GM04503 (cell line): ENCODE measurements at regions not wholly inside any gene's neighbourhood (a gene's known extent, or its start where the extent isn't known, plus 50 kb on each side); places are given as distances from the start of the nearest gene placed in this dataset.
"Not testable (repeated sequence)": the region's sequence is repeated elsewhere in the genome, so short reads cannot be mapped to it uniquely, and the experiment has no call there.

Source experiments
- DNase-seq: peaks from one replicate; pipeline ENCODE4 v3.0.0-alpha.2; 2012; ENCODE audit warnings: low read depth

DNA sequence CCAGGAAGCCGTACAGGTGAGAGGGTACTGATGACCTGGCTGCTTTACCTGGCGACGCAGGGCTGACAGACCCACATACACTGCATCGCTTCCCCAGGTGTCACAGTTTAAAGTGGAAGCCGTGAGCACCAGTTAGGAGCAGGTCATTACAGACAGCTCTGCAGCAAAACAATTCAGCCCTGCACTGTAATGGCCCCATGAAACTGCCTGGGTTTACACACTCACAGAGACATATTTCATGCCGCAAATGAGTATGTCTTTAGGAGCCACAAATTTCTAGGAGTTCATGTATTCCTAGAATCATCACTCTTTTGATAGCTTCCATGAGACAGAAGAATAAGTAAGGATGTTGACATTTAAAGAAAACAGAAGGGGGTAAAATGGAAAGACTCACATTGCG lies 723.1 kb downstream of the MATN1 start:
- no peak for DNase-seq

DNA sequence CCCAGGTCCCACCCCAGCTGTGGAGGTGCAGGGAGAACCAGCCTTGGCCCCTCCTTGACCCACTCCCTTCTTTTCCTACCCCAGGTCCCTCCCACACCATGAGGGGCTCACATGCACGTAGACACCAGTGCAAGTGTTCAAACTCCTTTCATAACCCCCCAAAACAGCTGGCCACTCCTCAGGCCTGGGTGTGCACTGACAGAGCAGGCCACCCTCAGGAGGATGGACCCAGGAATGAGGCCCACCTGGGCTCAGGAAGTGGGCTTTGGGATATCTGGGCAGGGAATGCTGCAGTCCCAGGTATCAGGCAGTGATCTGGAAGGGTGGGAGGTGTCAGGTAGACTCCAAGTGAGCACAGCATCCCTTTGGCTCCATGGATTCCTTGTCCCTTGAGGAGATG lies 723.8 kb downstream of the MATN1 start:
- no peak for DNase-seq

DNA sequence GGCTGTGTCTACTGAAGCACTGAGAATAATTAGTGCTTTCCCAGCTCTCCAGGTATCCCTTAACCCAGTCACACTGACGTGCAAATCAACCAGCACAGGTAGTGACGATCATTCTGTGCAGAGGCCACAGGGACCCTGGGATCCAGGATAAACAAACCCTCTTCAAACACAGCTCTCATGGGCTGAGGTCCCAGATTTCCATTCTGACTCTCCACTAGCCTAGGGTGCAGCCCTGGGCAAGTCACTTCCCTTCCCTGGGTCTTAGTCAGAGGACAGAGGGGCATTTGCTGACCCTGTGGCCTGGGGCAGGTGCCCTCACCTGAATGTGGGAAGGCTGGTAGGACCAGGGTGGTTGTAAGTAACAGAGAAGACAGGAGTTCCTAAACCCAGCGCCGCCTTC lies 724.7 kb downstream of the MATN1 start:
- no peak for DNase-seq

DNA sequence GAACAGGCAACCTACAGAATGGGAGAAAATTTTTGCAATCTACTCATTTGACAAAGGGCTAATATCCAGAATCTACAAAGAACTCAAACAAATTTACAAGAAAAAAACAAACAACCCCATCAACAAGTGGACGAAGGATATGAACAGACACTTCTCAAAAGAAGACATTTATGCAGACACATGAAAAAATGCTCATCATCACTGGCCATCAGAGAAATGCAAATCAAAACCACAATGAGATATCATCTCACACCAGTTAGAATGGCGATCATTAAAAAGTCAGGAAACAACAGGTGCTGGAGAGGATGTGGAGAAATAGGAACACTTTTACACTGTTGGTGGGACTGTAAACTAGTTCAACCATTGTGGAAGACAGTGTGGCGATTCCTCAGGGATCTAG lies 725.6 kb downstream of the MATN1 start:
- DNase-seq: not testable (repeated sequence)

DNA sequence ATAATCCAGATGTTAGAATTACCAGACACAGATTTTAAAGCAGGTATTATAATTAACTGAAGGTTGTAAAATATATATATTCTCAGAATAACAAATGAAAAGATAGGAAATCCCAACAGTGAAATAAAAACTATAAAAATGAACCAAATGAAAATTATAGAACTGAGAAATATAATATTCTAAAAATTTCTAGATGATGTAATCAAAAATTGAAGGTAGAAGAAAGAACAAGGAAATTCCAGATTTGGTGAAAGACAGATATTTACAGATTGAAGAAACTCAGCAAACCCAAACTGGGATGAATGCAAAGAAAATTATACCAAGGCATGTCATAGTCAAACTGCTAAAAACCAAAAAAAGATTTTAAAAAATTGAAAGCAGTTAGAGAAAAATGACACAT lies 729.4 kb downstream of the MATN1 start:
- no peak for DNase-seq

DNA sequence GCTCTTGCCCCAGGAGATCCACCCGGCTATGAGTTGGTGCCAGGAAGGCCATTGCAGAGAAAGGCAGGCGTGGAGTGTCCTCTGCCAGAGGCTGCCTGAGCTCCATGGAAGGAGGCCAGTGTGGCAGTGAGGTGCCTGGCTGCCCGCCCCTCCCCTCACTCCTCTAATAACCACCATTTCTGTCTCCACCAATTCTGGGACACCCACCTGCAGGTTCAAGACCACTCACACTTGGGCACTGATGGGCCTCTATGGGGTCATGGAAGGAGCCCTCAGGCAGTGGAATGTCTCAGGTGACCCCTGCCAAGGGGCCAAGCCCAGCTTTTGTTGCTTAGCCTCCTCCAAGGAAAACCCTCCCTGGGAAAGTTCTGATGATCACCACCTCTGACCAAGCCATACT lies 731.6 kb downstream of the MATN1 start:
- DNase-seq: no peak

DNA sequence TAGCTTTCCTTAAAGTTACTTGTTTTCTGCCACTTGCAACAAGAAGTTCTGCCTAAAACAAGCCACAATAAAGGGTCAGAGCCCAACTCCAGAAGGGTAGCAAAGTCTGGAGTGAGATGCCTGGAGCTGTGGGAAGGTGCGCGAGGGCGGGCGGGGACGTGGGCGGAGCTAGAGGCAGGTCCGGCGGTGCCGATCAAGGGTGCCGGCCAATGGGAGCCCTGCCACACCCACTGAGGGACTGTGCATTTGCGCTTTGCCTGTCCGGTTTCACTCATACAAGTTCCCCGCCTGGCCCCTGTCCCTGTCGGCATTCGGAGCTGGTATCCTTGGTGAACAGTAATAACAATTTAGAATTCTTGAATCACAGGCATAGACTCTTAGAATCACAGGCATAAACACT lies 732.4 kb downstream of the MATN1 start:
- DNase-seq: no peak

DNA sequence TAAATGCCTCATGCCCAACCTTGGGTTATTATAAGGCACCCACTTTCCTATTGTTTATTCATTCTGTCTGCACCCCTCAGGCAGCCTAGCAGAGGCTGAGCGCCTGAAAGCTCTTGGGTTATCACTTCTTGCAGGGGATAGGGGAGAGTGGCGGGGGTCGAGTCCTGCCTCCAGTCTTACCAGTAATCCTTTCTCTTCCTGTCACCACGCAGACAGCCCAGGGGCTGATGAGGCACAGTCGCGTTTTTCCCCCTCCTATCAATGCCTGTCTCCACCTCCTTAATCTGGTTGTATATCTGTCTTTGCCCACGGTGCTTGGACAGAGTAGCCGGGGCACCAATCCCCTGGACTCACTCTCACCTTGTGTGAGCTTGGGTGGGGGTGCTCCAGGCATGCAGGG lies 733.1 kb downstream of the MATN1 start:
- no peak for DNase-seq

DNA sequence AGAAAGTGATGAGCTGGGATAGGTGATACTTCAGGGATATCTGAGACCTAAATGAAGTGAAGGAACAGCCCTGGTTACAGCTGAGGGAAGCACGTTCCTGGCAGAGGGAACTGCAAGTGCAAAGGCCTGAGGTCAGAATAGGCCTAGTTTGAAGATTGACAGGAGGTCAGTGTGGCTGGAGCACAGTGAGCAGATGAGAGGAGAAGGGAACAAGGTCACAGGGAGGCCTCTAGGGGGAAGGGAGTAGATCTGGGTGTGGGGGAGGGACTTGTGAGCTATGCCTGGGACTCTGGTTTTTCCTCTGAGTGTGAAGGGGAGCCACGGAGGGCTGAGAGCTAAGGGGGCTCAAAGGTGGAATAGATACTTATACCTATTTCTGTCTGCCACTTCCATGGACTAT lies 736.4 kb downstream of the MATN1 start:
- DNase-seq: no peak

DNA sequence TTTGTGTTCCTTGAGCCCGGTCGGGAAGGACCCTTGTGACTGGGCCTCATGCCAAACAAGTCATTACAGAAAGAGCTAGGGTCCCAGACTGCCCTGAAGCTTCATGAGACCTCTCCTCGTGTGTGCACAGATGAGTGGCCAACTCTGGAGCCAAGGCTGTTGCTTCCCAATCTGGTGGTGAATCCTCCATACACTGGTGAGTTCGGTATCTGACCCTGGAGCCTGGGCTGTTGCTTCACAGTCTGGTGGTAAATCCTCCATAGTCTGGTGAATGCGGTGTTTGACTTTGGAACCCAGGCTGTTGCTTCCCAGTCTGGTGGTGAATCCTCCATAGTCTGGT lies 737.8 kb downstream of the MATN1 start:
- DNase-seq: no peak

DNA sequence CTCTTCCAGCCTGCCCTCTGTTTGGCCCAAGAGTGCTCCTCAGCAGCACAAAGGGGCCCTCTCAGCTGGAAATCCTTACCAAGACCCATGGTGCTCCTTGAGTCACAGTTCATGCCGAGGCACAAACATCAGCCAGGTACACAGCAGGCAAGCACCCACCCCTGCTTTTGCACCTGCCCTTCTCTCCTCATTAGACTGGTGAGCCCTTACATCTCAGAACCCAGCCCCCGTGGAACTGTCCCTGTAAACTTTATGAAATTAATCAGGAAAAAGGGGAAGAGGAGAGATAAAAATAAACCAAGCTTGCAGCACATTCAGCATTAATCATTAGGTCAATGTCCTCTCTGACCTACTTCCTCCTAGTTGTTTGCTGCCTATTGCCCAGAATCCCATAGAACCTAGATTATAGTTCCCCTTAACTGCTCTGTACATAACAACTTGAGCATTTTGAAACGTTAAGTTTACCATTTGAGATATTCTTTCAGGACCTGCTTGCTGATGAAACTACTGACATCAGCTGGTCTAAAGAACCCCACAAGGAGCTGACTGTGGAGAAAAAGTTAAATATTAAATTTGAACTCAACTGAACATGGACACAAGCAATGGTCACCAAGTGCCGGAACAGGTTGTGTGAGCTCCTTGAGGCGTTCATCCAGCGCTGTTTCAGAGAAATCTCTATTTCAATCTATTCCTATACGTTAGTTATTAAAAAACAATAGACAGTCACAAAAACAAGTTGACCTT lies 738.4 kb downstream of the MATN1 start:
- DNase-seq: no peak

DNA sequence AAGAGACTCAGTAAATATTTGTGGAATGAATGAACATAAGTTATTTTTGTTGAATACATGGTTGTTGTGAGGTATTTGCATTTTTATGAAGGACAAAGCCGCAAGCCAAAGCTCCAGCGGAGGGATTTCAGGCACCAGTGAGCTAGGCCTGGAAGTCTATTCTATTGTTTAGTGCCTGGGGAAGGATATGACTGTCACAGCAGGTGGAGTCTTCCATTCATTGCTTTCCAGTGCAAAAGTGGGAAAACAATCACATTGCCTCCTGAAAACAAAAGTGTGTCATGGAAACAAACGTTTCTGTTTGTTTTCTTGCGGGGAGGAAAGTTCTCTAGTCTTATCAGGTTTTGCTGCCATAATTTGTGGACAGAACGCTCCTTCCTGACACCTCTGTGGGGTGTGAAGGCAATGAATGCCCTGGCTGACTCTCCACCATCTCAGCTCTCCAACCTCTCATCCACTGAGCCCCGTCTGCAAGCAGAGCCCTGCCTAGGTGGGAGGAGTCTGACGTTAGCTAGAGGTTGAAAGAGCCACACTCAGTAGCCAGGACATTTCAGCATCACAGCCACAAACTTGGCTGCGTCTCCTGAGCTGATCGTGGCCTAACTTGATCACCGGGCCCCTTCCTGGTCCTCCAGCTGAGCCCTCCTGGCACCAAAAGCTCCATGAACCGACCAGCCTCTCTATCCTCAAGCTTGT lies 739.1 kb downstream of the MATN1 start:
- DNase-seq: no peak

DNA sequence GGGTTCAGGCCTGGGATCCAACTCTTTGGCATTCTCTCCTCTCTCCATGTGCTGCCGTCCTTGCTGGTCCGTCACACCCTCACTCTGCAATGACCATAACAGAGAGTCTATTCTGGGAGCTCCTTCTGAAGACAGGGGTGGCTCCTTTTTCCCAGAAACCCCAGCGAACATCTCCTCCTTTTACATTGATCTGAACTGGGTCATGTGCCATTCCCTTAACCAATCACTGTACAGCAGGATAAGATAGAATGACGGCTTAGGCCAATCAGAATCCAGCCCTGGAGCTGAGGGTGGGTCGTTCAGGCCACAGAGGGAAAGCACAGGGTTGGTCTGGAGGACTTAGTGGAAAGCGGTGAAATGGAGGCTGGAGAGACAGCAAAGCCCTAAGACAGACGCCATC lies 740.1 kb downstream of the MATN1 start:
- no peak for DNase-seq

DNA sequence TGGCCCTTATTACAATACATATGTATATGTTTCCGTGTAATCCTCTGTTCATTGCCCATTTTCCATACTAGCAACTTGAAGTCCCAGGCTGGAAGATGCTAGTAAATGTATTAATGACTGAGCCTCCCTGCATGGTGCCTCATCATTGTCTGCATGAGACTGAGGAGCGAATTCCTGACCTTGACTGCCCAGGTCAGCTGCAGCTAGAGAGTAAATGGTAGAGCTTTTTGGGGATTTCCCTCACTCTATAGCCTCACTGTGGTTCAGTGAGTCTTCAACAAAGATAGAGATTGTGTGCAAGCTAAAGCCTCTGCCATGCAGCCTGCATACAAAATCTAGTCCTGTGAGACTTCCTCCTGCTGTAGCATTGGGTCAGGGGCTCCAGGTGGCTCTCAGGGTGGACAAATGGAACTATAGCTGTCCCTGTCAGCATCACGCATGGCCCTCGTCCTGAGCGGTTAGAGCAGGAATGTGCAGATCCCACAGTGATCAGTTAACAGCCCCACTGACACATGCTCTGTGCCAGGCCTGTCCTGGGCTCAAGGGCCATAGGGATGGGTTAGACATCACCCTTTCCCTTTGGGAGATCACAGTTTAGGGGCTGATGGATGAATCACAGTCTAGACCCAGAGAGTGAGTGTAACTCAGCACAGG lies 741.7 kb downstream of the MATN1 start:
- DNase-seq: no peak

DNA sequence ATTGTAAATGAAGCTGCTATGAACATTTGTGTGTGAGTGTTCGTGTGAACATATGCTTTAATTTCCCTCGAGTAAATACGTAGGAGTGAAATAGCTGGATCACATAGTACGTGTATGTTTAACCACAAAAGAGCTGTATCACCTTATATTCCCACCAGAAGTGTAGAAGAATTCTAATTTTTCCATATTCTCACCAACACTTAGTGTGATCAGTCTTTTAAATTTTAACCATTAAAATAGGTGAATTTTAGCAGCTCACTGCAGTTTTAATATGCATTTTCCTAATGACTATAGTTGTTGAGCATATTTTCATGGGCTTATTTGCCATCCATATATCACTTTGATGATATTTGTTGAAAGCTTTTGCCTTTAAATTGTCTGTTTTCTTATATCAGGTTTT lies 741.2 kb downstream of the PTPRU start:
- DNase-seq: no peak

DNA sequence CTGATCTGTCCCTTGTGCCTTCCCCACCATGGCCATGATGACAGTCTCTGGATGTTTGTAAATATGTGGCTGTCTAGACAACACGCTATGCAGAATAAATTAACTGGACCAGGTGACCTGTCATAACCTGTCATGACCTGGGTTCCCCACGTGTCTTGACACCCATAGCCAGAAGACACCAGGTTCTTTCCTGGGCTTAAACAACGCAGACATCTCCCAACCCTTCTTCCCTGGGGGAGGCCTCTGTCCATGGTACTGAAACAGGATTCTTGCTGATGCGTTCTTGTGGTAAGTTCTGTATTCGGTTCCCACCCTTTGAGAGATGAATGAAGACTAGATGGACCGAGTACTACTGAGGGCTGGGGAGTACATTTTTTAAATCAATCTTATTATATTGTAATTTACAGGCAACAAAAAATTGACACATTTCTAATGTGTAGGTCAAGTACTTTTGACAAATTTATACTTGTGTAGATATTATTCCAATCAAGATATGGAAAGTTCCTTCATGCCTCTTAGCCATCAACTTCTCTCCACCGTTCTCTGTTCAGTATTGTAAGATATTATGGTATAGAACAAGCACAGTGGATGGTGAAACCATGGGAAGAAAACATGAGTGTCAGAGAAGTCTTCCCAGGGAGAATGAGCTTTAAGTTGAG lies 738.8 kb downstream of the PTPRU start:
- DNase-seq: no peak

DNA sequence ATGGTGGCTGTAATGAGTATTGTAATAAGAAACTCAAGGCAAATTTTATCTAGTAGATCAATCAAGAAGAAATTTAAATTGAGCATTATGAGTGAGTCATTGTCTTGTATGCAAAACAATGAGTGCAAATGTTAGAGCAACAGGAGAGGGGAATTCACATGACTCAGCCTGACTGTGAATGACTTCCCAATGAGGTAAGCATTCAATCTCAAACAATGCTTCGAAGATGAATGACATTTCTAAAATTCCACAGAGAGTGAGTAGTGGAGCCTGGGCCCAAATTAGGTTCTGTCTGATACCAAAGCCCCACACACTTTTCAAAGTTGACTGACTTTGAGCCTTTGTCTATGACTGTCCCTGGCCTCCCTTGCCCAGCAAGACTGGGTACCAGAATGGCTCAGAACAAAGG lies 738.0 kb downstream of the PTPRU start:
- peak; percentile 51 for DNase-seq

DNA sequence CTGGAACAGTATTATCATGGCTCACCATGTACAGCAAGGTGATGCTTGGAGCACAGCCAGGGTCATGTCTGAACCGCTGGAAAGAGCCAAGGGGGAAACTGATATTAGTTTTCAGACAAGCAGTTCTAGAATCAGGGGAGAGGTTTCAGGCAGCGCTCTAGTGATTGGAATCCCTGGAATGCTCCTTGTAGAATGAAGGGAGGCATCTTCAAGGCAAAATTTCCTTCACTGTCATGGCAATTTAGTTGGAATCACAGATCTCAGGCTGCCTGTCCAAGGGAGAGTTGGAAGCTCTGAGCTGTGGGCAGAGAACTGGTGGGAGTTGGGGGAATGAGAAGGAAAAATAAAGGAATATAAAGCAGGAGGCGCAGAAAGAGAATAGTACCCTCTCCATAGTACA lies 737.1 kb downstream of the PTPRU start:
- no peak for DNase-seq

DNA sequence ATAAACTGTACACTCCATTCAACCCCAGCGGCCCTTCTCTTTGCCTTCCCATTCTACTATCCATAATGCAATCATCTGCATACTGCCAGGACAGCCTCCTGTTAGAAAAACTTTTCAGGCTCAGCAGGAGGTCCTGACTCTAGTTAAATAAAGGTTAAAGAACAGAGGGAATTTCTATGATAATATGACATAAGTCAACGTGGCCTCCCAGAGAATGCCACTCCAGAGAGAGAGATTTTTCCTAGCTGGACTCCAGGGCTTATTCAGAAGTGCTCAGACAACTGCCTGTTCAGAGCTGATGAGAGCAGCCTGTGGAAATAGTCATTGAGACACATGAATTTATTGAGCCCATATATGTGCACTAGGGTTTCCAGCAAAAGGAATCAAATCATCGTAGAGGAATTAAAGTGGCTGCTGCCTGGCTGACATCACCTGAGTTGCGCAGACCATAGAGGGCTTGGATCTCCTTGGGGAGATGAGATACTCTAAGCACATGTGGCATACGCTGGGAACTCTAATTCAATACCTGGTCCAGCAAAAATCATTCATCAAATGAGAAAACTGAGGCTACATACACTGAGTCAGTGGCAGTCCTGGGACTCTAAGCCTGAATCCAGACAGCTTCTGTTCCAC lies 736.2 kb downstream of the PTPRU start:
- no peak for DNase-seq

DNA sequence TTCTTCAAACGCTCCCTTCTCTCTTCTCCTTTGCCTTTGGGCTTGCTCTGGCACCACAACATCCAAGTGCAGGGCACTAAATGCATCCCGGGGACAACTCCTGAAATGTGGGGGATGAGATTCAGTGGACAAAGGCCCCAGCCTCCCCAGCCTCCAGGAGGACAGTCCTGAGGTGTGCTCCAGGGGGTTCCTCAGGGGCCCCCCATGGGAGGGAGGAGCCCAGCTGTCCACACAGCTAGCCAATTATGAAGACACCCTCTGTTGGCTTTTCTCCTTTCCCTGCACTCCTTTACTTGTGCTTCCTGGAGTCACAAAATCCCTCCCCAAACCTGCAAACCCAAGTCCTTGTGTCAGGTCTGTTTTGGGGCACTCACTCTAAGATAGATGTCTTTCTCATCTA lies 735.4 kb downstream of the PTPRU start:
- no peak for DNase-seq

DNA sequence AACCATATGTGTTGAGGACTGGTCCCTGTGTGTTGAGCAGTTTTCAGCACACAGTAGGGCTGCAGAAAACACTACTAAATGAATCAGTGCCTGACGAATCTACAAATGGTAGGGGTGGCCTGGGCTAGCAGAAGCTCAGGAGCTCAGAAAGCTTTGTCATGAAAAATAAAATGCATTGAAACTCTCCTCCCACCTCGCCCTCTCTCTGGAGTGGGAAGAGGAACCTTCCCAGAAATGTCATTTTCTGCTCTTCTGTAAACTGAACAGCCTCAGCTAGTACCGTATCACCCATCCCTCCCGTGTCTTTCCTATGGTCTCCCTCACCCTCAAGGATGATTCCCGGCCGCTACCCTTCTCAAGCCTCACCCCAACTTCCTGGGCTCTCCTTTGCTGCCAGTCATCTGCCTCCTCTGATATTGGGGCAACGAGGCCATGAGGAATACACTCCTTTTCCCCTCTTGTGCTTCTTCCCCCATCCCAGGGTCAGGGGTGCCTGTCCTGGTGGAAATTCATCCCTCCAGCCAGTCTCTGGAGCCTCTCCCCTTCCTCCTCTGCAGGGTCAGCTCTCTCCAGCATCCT lies 734.5 kb downstream of the PTPRU start:
- no peak for DNase-seq

DNA sequence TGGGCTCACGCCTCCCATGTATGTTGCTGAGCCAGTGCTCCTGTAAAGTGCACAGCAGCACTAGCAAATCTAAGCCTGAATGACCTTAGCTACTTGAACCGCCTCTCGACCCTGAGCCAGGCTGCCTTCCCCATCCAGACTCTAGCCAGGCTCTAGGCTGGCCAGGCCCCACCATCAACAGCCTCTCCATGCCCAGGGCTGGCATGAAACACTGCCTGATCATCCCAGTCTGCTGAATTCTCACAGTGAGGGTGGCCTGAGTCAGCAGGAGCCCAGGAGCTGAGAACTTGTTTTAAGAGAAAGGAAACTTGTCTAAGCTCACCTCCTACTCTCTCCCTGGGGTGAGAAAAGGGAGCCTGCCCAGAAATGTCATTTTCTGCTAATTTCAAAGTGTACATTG lies 733.3 kb downstream of the PTPRU start:
- DNase-seq: no peak
